GM23248 (cell line): ENCODE measurements at regions not wholly inside any gene's neighbourhood (a gene's known extent, or its start where the extent isn't known, plus 50 kb on each side); places are given as distances from the start of the nearest gene placed in this dataset.

Source experiments
- DNase-seq: peaks from one replicate; pipeline ENCODE4 v3.0.0-alpha.2; 2015
- H2AFZ ChIP-seq: fragments of 200-600 bp; sonication (generic); 2 replicates; pipeline ENCODE4 v1.6.1; 2016; ENCODE audit warnings: antibody characterized with exemption
- H3F3A ChIP-seq: fragments of 200-600 bp; sonication (generic); 2 replicates; pipeline ENCODE4 v1.6.1; 2016; ENCODE audit warnings: mild to moderate bottlenecking, antibody characterized with exemption, mixed run types; ENCODE audit not compliant: insufficient read depth
- H3K27ac ChIP-seq: fragments of 200-600 bp; sonication (generic); 2 replicates; pipeline ENCODE4 v1.5.1; 2016; ENCODE audit warnings: mild to moderate bottlenecking
- H3K27me3 ChIP-seq: fragments of 200-600 bp; sonication (generic); replicated peaks from 2 replicates; pipeline ENCODE4 v1.6.1; 2016; ENCODE audit warnings: mild to moderate bottlenecking; ENCODE audit not compliant: insufficient read depth
- H3K36me3 ChIP-seq: fragments of 200-600 bp; sonication (generic); 2 replicates; pipeline ENCODE4 v1.6.1; 2016; ENCODE audit warnings: low read depth, mild to moderate bottlenecking
- H3K4me1 ChIP-seq: fragments of 200-600 bp; sonication (generic); 2 replicates; pipeline ENCODE4 v1.6.1; 2016; ENCODE audit warnings: mild to moderate bottlenecking; ENCODE audit not compliant: insufficient read depth
- H3K4me2 ChIP-seq: fragments of 200-600 bp; sonication (generic); one replicate; pipeline ENCODE4 v1.6.1; 2016; ENCODE audit warnings: mild to moderate bottlenecking; ENCODE audit not compliant: unreplicated experiment
- H3K4me3 ChIP-seq: fragments of 200-600 bp; sonication (generic); 2 replicates; pipeline ENCODE4 v1.5.1; 2016; ENCODE audit warnings: mild to moderate bottlenecking
- H3K79me2 ChIP-seq: fragments of 200-600 bp; sonication (generic); 2 replicates; pipeline ENCODE4 v1.6.1; 2016; ENCODE audit warnings: mild to moderate bottlenecking; ENCODE audit not compliant: insufficient read depth
- H3K9ac ChIP-seq: fragments of 200-600 bp; sonication (generic); 2 replicates; pipeline ENCODE4 v1.6.1; 2016; ENCODE audit warnings: mild to moderate bottlenecking
- H3K9me2 ChIP-seq: fragments of 200-600 bp; sonication (generic); 2 replicates; pipeline ENCODE4 v1.6.1; 2016; ENCODE audit warnings: mixed run types, mild to moderate bottlenecking, moderate library complexity; ENCODE audit not compliant: insufficient read depth
- H3K9me3 ChIP-seq: fragments of 200-600 bp; sonication (generic); one replicate; pipeline ENCODE4 v1.6.1; 2017; ENCODE audit warnings: low read depth
- H4K20me1 ChIP-seq: fragments of 200-600 bp; sonication (generic); 2 replicates; pipeline ENCODE4 v1.6.0; 2016; ENCODE audit not compliant: insufficient read depth
- EZH2 ChIP-seq: fragments of 200-600 bp; sonication (generic); IDR thresholded peaks from 2 replicates; pipeline ENCODE4 v1.6.1; 2018; ENCODE audit warnings: antibody characterized with exemption, mild to moderate bottlenecking; ENCODE audit not compliant: insufficient read depth, poor library complexity, severe bottlenecking
- EZH2phosphoT487 ChIP-seq: fragments of 200-600 bp; sonication (generic); IDR thresholded peaks from 2 replicates; pipeline ENCODE4 v1.6.1; 2018; ENCODE audit warnings: antibody characterized with exemption, moderate library complexity, mild to moderate bottlenecking, low read depth; ENCODE audit not compliant: insufficient read depth
- WGBS, 2 experiments: methylation state at CpG; one replicate each; pipeline ENCODE4 v1.1.6; 2015 to 2017; ENCODE audit warnings: low lambda C conversion rate in 2 of 2, low coverage in 1 of 2; ENCODE audit errors: missing lambda C conversion rate in 2 of 2; 5-methylcytosine and 5-hydroxymethylcytosine counted together
- in situ Hi-C: fragments of 300-500 bp; cut with MboI; formaldehyde crosslinking; loops from 2 replicates; pipeline ENCODE4 v1.15.0; 2020

DNA sequence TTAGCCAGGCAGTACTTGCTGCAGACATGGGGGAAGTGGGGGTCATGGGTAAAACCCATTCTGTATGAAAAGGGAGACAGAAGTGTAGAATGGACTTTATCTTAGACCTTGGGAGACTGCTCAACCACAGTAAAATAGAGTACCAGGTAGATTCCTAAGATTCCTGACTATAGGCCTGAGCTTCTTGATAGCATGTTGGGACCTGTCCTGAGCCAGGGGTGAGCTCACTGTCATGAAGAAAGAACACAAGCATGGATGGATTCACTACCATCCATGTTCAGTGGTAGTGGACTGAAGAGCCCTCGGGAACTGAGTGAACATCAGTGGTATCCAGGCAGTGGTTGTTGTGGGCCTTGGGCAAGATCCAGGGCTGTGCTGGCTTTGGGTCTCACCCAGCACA, 1003.8 kb downstream of the TMTC2 start:
- no peaks in the 10 kb centered on the region for H3K4me1 ChIP-seq
- H3K27ac ChIP-seq, result no peak overlapping the region
- WGBS, 2 experiments, result 27 to 31% methylated on average over 1 of the region's 1 CpG
- no peaks in the 10 kb centered on the region for H4K20me1 ChIP-seq
- H3K9me2 ChIP-seq, result no peaks in the 10 kb centered on the region
- TF ChIP-seq EZH2phosphoT487 (no peak), EZH2 (no peak)
- H3F3A ChIP-seq, result no peaks in the 10 kb centered on the region
- no peaks in the 10 kb centered on the region for H3K36me3 ChIP-seq
- no peak overlapping the region for H3K4me2 ChIP-seq
- in situ Hi-C loops, result no loop called here
- no peak for DNase-seq
- H3K9me3 ChIP-seq, result no peaks in the 10 kb centered on the region
- no peak overlapping the region for H3K9ac ChIP-seq
- H3K79me2 ChIP-seq, result no peaks in the 10 kb centered on the region
- no peak overlapping the region for H2AFZ ChIP-seq
- no peaks in the 10 kb centered on the region for H3K27me3 ChIP-seq
- no peak overlapping the region for H3K4me3 ChIP-seq

GRCh38 chr12:83689333-83689732, 1002.6 kb downstream of the TMTC2 start:
- DNase-seq, result no peak
- no peaks in the 10 kb centered on the region for H3K9me3 ChIP-seq
- in situ Hi-C loops, result no loop called here
- H3K9ac ChIP-seq, result no peak overlapping the region
- H3K36me3 ChIP-seq, result no peaks in the 10 kb centered on the region
- H3K79me2 ChIP-seq, result no peaks in the 10 kb centered on the region
- no peak overlapping the region for H3K27ac ChIP-seq
- H3K9me2 ChIP-seq, result no peaks in the 10 kb centered on the region
- no peak overlapping the region for H2AFZ ChIP-seq
- 71 to 79% methylated on average over 2 of the region's 2 CpGs for WGBS, 2 experiments
- H4K20me1 ChIP-seq, result no peaks in the 10 kb centered on the region
- no peak overlapping the region for H3K4me2 ChIP-seq
- TF ChIP-seq EZH2phosphoT487 (no peak), EZH2 (no peak)
- no peak overlapping the region for H3K4me3 ChIP-seq
- H3K4me1 ChIP-seq, result no peaks in the 10 kb centered on the region
- H3F3A ChIP-seq, result no peaks in the 10 kb centered on the region
- H3K27me3 ChIP-seq, result no peaks in the 10 kb centered on the region

- Histone ChIP-seq H3K4me3 (no peak overlapping the region), H3K36me3 (no peaks in the 10 kb centered on the region), H3K27ac (no peak overlapping the region), H3F3A (no peaks in the 10 kb centered on the region), H3K4me2 (no peak overlapping the region), H3K4me1 (no peaks in the 10 kb centered on the region), H3K9me2 (no peaks in the 10 kb centered on the region), H3K27me3 (no peaks in the 10 kb centered on the region), H3K9me3 (no peaks in the 10 kb centered on the region), H2AFZ (no peak overlapping the region), H3K9ac (no peak overlapping the region), H4K20me1 (no peaks in the 10 kb centered on the region), H3K79me2 (no peaks in the 10 kb centered on the region)
- in situ Hi-C loops, result no loop called here
- TF ChIP-seq EZH2, result no peak
- no peak for TF ChIP-seq EZH2phosphoT487
- 92% methylated on average over 5 of the region's 5 CpGs for WGBS, 2 experiments
- DNase-seq, result no peak
Measured at GRCh38 chr12:83676781-83677295, 990.1 kb downstream of the TMTC2 start.

DNA sequence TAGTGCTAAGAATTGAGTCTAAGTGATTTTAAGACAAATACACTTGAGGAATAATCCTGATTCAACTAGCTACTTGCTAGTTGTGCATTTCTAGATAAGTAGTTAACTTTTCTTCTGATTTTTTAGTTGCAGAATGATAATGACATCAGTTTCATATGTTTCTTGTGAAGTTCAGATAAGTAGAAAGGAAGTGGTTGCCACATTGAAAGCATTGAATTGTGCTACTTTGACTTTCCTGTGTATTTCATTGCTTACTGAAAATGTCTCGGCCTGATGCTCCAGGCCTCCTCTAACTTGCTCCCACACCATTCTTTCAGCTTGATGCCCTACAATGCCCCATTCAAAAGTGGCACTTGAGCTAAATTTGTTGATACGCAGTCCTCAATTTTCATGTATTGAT, 980.0 kb downstream of the TMTC2 start:
- Histone ChIP-seq H3K9me2 (no peaks in the 10 kb centered on the region), H2AFZ (no peak overlapping the region), H3K4me1 (no peaks in the 10 kb centered on the region), H3K9ac (no peak overlapping the region), H3K36me3 (no peaks in the 10 kb centered on the region), H4K20me1 (no peaks in the 10 kb centered on the region), H3K4me3 (no peak overlapping the region), H3K27ac (no peak overlapping the region), H3F3A (no peaks in the 10 kb centered on the region), H3K79me2 (no peaks in the 10 kb centered on the region), H3K9me3 (no peaks in the 10 kb centered on the region), H3K4me2 (no peak overlapping the region), H3K27me3 (no peaks in the 10 kb centered on the region)
- no peak for TF ChIP-seq EZH2phosphoT487
- TF ChIP-seq EZH2, result no peak
- 58 to 65% methylated on average over 2 of the region's 2 CpGs for WGBS, 2 experiments
- in situ Hi-C loops, result no loop called here
- DNase-seq, result no peak

GRCh38 chr12:83665634-83666218, 979.0 kb downstream of the TMTC2 start:
- no peak overlapping the region for H3K27ac ChIP-seq
- H2AFZ ChIP-seq, result no peak overlapping the region
- in situ Hi-C loops, result no loop called here
- no peak for DNase-seq
- H3K4me3 ChIP-seq, result no peak overlapping the region
- no peaks in the 10 kb centered on the region for H3K9me2 ChIP-seq
- no peaks in the 10 kb centered on the region for H3K4me1 ChIP-seq
- H3K9me3 ChIP-seq, result no peaks in the 10 kb centered on the region
- no peak overlapping the region for H3K4me2 ChIP-seq
- H3F3A ChIP-seq, result no peaks in the 10 kb centered on the region
- H3K9ac ChIP-seq, result no peak overlapping the region
- no peaks in the 10 kb centered on the region for H3K36me3 ChIP-seq
- TF ChIP-seq EZH2phosphoT487 (no peak), EZH2 (no peak)
- no peaks in the 10 kb centered on the region for H4K20me1 ChIP-seq
- no peaks in the 10 kb centered on the region for H3K27me3 ChIP-seq
- no peaks in the 10 kb centered on the region for H3K79me2 ChIP-seq
